Thymus (tissue), 11 donors: ENCODE measurements at regions not wholly inside any gene's neighbourhood (a gene's known extent, or its start where the extent isn't known, plus 50 kb on each side); places are given as distances from the start of the nearest gene placed in this dataset.
A peak's percentile ranks its signal among the peaks of the same experiment; 100 is the strongest.

Source experiments
- DNase-seq, 9 donors: peaks; one replicate each; pipeline ENCODE4 v3.0.0-alpha.2; 2013; ENCODE audit warnings: low spot score in 9 of 9, low read depth in 6 of 9, missing footprints in 1 of 9
- H3K27ac ChIP-seq, 2 donors: one replicate each; pipeline ENCODE4 v1.5.1; 2013; ENCODE audit warnings: control low read depth in 1 of 2, low read depth in 1 of 2, low read length in 1 of 2, mild to moderate bottlenecking in 1 of 2, moderate library complexity in 1 of 2
- H3K27me3 ChIP-seq, 2 donors: one replicate each; pipeline ENCODE4 v1.5.1; 2013; ENCODE audit warnings: low read length in 1 of 2; ENCODE audit not compliant: control insufficient read depth in 2 of 2, insufficient read depth in 1 of 2
- H3K36me3 ChIP-seq, 2 donors: one replicate each; pipeline ENCODE4 v1.5.1; 2013; ENCODE audit warnings: low read length in 1 of 2, mild to moderate bottlenecking in 1 of 2, moderate library complexity in 1 of 2; ENCODE audit not compliant: control insufficient read depth in 2 of 2, insufficient read depth in 2 of 2
- H3K4me1 ChIP-seq, 2 donors: one replicate each; pipeline ENCODE4 v1.5.1; 2013; ENCODE audit warnings: low read length in 2 of 2; ENCODE audit not compliant: control insufficient read depth in 2 of 2, insufficient read depth in 2 of 2
- H3K4me3 ChIP-seq, 2 donors: one replicate each; pipeline ENCODE4 v1.5.1; 2013; ENCODE audit warnings: low read length in 2 of 2, control low read depth in 1 of 2, mild to moderate bottlenecking in 1 of 2
- H3K9me3 ChIP-seq, 2 donors: one replicate each; pipeline ENCODE4 v1.5.1; 2013; ENCODE audit warnings: low read length in 1 of 2, mild to moderate bottlenecking in 1 of 2; ENCODE audit not compliant: control insufficient read depth in 2 of 2, insufficient read depth in 1 of 2
- WGBS: extraction: QIAGEN DNeasy Blood & Tissue Kit; methylation state at CpG from one replicate; pipeline ENCODE4 v1.1.7; 2013; 5-methylcytosine and 5-hydroxymethylcytosine counted together
- donor health status: healthy.

GRCh38 chr18:34048423-34048822 is 176.3 kb downstream of the NOL4 start:
- no peak for DNase-seq
- no peaks in the 10 kb centered on the region for H3K27me3 ChIP-seq
- no peaks in the 10 kb centered on the region for H3K36me3 ChIP-seq
- WGBS, result 90% methylated on average over 3 of the region's 3 CpGs
- no peaks in the 10 kb centered on the region for H3K9me3 ChIP-seq
- H3K4me3 ChIP-seq, result no peak overlapping the region
- no peaks in the 10 kb centered on the region for H3K4me1 ChIP-seq
- H3K27ac ChIP-seq, result no peak overlapping the region

- H3K27me3 ChIP-seq, result no peaks in the 10 kb centered on the region
- DNase-seq, result no peak
- no peaks in the 10 kb centered on the region for H3K4me1 ChIP-seq
- 94% methylated on average over 4 of the region's 4 CpGs for WGBS
- H3K27ac ChIP-seq, result no peak overlapping the region
- H3K36me3 ChIP-seq, result no peaks in the 10 kb centered on the region
- H3K4me3 ChIP-seq, result no peak overlapping the region
- H3K9me3 ChIP-seq, result no peaks in the 10 kb centered on the region
Observed at GRCh38 chr18:34042423-34043146, 182.1 kb downstream of the NOL4 start.

GRCh38 chr18:34039611-34040010 is 185.1 kb downstream of the NOL4 start:
- no peaks in the 10 kb centered on the region for H3K9me3 ChIP-seq
- no peaks in the 10 kb centered on the region for H3K27me3 ChIP-seq
- H3K36me3 ChIP-seq, result no peaks in the 10 kb centered on the region
- 100% methylated on average over 1 of the region's 1 CpG for WGBS
- no peaks in the 10 kb centered on the region for H3K4me1 ChIP-seq
- no peak overlapping the region for H3K4me3 ChIP-seq
- DNase-seq, result no peak
- H3K27ac ChIP-seq, result no peak overlapping the region

GRCh38 chr18:34039201-34039600 is 185.5 kb downstream of the NOL4 start:
- no peaks in the 10 kb centered on the region for H3K36me3 ChIP-seq
- H3K9me3 ChIP-seq, result no peaks in the 10 kb centered on the region
- DNase-seq, result peak in 3 of 9 donors; percentile 2 to 19 (median 4)
- H3K4me1 ChIP-seq, result no peaks in the 10 kb centered on the region
- no peak overlapping the region for H3K4me3 ChIP-seq
- H3K27me3 ChIP-seq, result no peaks in the 10 kb centered on the region
- no peak overlapping the region for H3K27ac ChIP-seq

GRCh38 chr18:34038086-34038485 is 186.6 kb downstream of the NOL4 start:
- H3K27ac ChIP-seq, result no peak overlapping the region

GRCh38 chr18:34033968-34034367 is 190.7 kb downstream of the NOL4 start:
- DNase-seq, result no peak
- no peaks in the 10 kb centered on the region for H3K36me3 ChIP-seq
- no peaks in the 10 kb centered on the region for H3K4me1 ChIP-seq
- H3K4me3 ChIP-seq, result no peak overlapping the region
- H3K9me3 ChIP-seq, result peaks cover 1 to 7% of the 10 kb centered on the region in 2 donors
- no peak overlapping the region for H3K27ac ChIP-seq
- H3K27me3 ChIP-seq, result no peaks in the 10 kb centered on the region
- 88% methylated on average over 4 of the region's 4 CpGs for WGBS

More at GRCh38 chr18:34038086-34038485, 186.6 kb downstream of the NOL4 start:
- Histone ChIP-seq H3K9me3 (no peaks in the 10 kb centered on the region), H3K36me3 (no peaks in the 10 kb centered on the region), H3K4me3 (no peak overlapping the region), H3K27me3 (no peaks in the 10 kb centered on the region), H3K4me1 (no peaks in the 10 kb centered on the region)
- no peak for DNase-seq

GRCh38 chr18:34031810-34032209 is 192.9 kb downstream of the NOL4 start:
- no peaks in the 10 kb centered on the region for H3K4me1 ChIP-seq
- 97% methylated on average over 3 of the region's 3 CpGs for WGBS
- H3K27ac ChIP-seq, result no peak overlapping the region
- DNase-seq, result no peak
- no peaks in the 10 kb centered on the region for H3K36me3 ChIP-seq
- no peak overlapping the region for H3K4me3 ChIP-seq
- peaks cover 1 to 7% of the 10 kb centered on the region in 2 donors for H3K9me3 ChIP-seq
- no peaks in the 10 kb centered on the region for H3K27me3 ChIP-seq

- H3K4me3 ChIP-seq, result no peak overlapping the region
- H3K27ac ChIP-seq, result no peak overlapping the region
- no peaks in the 10 kb centered on the region for H3K36me3 ChIP-seq
- H3K27me3 ChIP-seq, result no peaks in the 10 kb centered on the region
- WGBS, result 91% methylated on average over 2 of the region's 2 CpGs
- peaks cover 1 to 7% of the 10 kb centered on the region in 2 donors for H3K9me3 ChIP-seq
- no peaks in the 10 kb centered on the region for H3K4me1 ChIP-seq
- no peak for DNase-seq
Observed at GRCh38 chr18:34028324-34028723, 196.4 kb downstream of the NOL4 start.

- WGBS, result 98% methylated on average over 1 of the region's 1 CpG
- no peaks in the 10 kb centered on the region for H3K36me3 ChIP-seq
- no peak for DNase-seq
- H3K27me3 ChIP-seq, result no peaks in the 10 kb centered on the region
- H3K27ac ChIP-seq, result no peak overlapping the region
- no peak overlapping the region for H3K4me3 ChIP-seq
- H3K9me3 ChIP-seq, result no peaks in the 10 kb centered on the region
- no peaks in the 10 kb centered on the region for H3K4me1 ChIP-seq
Observed at GRCh38 chr18:34025191-34025801, 199.4 kb downstream of the NOL4 start.
